CMK (cell line): ENCODE measurements at regions not wholly inside any gene's neighbourhood (a gene's known extent, or its start where the extent isn't known, plus 50 kb on each side); places are given as distances from the start of the nearest gene placed in this dataset.

Experiments used
- DNase-seq: peaks from one replicate; pipeline ENCODE4 v3.0.0-alpha.2; 2010; ENCODE audit warnings: low read depth

DNA sequence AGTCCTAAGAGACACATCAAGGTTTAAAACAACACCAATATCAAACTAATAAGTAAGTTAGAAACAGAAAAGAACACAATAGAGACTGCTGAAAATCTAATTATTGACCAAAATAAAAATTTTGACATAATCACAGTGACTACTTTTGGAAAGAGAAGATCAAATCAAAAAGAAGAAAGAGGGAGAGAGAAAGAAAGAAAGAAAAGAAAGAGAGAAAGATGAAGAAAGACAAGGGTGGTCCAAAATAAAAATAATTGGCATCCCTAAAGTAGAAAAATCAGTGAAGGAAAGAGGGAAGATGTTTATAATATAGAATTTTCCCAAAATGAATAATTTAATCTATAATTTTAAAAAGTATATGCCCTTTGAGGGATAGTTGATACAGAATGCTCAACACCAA, 118.8 kb upstream of the VIPR2 start:
- no peak for DNase-seq

GRCh38 chr7:159253657-159254056, 109.0 kb upstream of the VIPR2 start:
- DNase-seq = no peak

DNA sequence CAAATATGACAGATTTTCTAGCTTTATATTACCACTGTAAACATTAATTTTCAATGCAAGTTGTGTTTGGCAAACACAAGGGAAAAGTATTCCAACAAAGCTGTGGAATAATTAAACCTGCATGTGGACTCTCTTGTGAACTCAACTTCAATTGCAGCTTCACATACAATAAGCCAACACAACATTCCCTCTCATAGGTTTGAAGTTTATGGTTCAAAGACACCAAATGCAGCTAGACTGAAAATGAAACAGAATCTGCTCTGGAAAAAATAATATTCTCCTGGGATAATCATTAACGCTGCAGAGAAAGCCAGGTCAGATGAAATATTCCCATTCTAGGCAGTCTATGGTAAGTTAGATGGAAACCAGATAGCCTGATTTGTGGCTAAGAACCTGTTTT, 105.8 kb upstream of the VIPR2 start:
- no peak for DNase-seq

GRCh38 chr7:159249671-159250070, 105.0 kb upstream of the VIPR2 start:
- DNase-seq = no peak

DNA sequence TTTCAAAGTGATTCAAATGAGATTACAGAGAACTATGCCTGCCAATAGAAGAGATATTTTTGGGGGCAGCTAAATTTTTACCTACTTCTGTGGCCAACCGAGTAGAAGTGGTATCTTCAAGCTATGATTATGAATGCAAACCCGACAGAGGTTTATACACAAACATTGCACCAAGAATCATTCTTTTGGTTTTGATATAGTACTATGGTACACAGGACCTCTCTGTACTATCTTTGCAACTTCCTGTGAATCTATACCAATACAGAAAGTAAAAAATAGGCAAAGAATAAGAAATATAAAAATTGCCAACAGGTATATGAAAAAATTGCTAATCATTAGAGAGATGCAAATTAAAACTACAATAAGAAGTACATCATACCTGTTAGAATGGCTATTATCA, 103.2 kb upstream of the VIPR2 start:
- no peak for DNase-seq

DNA sequence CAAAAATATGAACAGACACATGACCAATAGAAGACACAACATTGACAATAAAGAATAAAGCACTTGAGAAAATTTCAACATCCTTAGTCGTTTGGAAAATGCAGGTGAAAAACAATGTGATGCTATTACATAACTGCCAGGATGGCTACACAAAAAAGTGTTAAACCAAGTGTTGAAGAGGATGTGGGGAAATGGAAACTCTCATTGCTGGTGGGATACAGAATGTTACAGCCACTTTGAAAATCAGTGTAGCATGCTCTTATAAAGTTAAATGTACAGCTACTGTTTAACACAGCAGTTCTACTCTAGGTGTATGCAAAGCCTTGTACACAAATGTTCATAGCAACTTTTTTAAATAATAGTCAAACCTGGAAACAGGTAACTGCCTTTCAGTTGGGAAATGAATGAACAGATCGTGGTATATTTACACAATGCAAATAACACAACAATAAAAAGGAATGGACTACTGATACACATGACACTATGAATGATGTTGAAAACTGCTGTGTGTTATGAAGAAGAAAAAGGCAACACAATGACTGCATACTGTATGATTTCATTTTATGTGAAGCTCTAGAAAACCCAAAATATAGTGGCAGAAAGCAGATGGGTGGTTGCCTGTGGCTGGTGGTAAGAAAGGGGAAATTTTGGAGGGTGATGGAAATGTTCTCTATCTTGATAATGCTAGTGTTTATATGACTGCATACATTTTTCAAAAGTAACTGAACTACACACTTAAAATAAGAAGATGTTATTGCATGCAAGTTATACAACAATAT, 102.2 kb upstream of the VIPR2 start:
- no peak for DNase-seq

- DNase-seq = no peak
These were observed 96.3 kb upstream of the VIPR2 start for GRCh38 chr7:159240962-159241361.

- no peak for DNase-seq
These were observed 94.4 kb upstream of the VIPR2 start for GRCh38 chr7:159239028-159239427.

DNA sequence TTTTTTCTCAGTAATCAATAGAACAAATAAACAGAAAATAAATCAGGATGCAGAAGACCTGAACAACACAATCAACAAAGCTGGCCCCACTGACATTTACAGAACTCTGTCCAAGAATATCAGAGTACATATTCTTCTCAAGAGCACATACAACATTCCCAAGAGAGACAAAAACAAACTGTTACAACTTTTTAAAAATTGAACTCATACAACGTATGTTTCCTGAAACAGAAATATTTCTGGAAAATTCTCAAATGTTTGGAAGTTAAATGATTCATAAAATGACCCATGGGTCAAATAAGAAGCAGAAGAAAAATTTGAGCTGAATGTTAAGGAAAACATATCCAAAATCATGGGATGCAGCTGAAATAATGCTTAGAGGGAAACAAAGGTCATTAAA, 93.9 kb upstream of the VIPR2 start:
- no peak for DNase-seq

DNA sequence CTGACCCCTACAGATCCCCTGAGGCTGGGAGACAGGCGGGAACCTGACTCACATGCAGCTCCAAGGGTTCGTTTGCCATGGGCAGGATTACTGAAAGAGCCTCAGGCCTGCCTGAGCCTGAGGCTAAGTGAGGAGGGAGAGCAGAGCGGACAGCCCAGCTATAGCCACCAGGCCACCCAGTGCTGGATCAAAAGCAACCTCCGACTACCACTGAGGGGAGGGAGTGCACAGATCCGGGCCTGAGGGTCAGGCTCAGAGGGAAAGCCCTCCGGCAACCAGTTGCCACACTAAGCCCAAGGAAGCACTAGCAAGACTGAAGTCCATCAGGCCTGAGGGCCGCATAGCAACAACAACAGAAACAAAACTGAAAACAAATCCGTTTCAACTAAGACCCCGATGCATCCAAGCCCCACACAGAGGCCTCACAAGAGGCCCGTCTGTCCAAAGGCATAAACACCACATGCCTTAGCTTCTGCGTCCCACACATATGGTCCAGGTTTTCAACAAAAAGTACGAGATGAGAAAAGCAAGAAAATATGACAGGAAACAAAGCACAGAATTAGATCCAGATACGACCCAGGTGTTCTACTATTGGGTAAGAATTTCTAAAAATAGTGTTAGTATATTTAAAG, 92.5 kb upstream of the VIPR2 start:
- DNase-seq = no peak

GRCh38 chr7:159231017-159231416, 86.3 kb upstream of the VIPR2 start:
- DNase-seq = no peak

DNA sequence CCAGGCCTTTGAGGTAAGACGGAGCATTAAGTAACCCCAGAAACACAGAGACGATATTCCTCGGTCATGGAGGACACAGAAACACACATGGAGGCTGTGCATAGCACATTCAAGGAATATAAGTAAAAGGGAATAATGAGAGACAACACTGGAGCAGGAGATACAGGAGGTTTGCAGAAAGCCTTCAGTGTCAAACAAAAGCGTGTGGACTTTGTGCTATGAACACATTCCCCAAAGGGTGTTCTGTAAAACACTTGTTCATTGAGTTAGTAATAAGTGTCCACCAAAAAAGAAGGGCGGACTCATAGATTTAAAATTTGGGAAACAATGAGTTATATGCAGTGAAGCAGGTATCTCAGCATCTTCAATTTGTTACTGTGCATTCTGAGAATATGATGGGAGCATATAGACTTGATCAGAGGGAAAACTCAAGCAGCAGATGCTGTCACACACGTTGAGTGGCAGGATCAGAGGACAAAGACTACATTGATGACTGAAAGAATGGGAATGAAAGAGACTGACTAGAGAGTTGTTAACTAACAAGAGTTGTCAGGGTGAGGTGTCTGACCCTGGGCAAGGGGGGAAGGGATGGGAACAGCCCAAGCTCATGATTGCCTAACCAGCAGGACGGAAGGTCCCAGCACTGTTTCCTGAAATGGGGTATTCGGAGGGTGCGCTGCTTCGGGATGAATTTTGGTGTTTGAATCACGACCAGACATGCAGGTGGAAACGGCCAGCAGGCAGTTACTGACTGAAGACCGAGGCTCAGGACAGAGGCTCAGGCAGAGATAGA, 85.2 kb upstream of the VIPR2 start:
- no peak for DNase-seq

DNA sequence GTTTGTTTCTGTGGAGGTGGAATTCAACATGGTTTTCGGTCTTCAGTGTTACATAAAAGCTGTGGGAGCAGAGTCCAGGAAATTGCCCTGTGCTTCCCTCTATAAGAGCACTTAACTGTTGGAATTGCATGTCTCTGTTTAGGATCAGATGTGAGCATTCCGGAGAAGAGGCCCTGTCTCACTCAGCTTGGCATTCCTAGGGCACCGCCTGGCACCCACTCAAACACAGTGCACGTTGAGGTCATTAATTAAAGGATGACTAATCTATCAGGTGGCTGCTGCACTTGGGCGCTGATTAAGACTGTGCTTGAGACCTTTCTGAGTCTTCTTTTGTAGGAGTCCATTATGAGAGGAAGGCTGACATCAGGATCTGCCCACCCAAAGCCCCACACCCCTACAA, 82.8 kb upstream of the VIPR2 start:
- DNase-seq = no peak

GRCh38 chr7:159226011-159226702, 81.5 kb upstream of the VIPR2 start:
- no peak for DNase-seq

- no peak for DNase-seq
These were observed 73.9 kb upstream of the VIPR2 start for GRCh38 chr7:159218607-159219006.

DNA sequence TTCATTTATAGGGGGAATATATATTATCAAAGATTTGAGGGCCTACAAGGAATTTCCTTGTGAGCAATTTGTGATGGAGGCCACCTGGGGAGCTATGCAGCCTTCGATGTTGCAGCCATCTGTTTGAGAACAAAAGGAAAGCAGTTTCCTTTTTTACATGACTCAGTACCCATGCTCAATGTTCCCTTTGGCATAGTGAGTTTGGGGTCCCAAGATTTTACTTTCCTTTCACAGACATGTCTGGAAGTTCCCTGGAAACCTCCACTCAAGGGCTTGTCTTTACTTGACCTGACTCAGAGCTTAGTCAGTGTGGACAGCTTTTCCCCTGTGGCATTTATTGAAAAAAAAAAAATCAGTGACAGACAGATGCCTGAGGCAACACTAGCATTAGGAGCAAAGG, 73.5 kb upstream of the VIPR2 start:
- DNase-seq = no peak

DNA sequence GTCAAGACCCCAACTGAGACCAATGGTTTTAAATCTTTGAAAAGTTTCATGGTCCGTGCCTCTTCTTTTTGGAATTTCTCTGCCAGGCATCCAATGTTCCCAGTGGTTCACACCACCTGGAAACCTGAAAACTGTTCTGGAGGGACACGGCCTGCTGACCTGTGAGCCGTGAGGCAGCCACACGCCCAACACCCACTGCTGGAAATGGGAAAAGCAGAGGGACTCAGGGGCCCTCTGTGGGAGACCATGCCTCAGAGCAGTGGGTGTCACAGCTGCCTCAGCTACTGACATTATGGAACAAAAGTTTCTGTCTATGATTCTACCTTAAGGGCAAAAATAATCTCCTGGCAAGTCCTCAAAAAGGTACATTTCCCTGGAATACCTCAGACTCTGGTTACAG, 70.4 kb upstream of the VIPR2 start:
- no peak for DNase-seq

DNA sequence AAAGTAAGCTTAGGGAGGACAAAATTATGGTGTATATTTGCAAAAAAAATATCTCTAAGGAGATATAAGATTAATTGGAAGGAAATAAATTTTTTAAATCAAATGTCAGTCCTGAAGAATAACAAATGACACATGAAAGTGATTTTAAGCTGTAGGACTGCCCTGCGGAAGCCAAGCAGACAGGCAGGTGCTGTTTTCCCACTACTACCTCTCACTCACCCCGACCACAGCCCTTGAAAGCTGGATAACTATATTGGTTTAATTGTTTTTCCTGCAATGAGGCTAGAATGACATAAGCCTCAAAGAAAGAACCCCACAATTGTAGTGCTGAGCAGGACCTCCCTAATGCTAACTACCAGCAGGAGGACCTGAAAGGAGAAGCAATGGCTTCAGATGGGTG, 68.6 kb upstream of the VIPR2 start:
- no peak for DNase-seq

- no peak for DNase-seq
These were observed 67.6 kb upstream of the VIPR2 start for GRCh38 chr7:159212226-159212625.

GRCh38 chr7:159211540-159212182, 67.0 kb upstream of the VIPR2 start:
- DNase-seq = no peak

GRCh38 chr7:159210581-159211235, 66.0 kb upstream of the VIPR2 start:
- no peak for DNase-seq

DNA sequence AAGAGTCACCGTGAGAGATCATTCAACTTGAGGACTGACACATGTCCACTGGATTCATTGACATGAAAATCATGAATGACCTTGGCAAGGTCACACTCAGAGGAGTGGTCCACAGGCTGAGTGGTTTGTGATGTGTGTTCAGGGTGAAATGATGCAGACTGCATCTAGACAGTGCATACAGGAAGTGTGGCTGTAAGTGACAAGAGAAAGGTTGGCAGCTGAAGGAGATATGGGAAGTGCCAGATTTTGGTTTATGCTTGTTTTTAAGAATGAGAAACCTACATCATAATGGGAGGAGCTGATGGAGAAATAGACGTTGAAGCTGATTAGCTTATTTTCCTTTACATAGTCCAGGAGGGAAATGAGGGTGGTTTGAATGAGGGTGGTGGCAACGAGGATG, 64.8 kb upstream of the VIPR2 start:
- peak; percentile 31 for DNase-seq
